Activated naive CD8-positive, alpha-beta T cell treated with anti-CD3 and anti-CD28 coated beads for 36 hours (primary cell): ENCODE measurements at regions not wholly inside any gene's neighbourhood (a gene's known extent, or its start where the extent isn't known, plus 50 kb on each side); places are given as distances from the start of the nearest gene placed in this dataset.

Experiments
- DNase-seq: peaks from one replicate; pipeline ENCODE4 v3.0.0; 2021
- H3K27ac Mint-ChIP-seq: one replicate; pipeline ENCODE4 v1.8.0; 2022; ENCODE audit warnings: mild to moderate bottlenecking, moderate library complexity, mixed read lengths
- H3K27me3 Mint-ChIP-seq: one replicate; pipeline ENCODE4 v1.8.0; 2022; ENCODE audit warnings: mild to moderate bottlenecking, mixed read lengths
- H3K36me3 Mint-ChIP-seq: one replicate; pipeline ENCODE4 v1.8.0; 2021; ENCODE audit warnings: mild to moderate bottlenecking, mixed read lengths
- H3K4me1 Mint-ChIP-seq: one replicate; pipeline ENCODE4 v1.8.0; 2021; ENCODE audit warnings: mixed read lengths
- H3K4me3 Mint-ChIP-seq: one replicate; pipeline ENCODE4 v1.8.0; 2022; ENCODE audit warnings: mild to moderate bottlenecking, moderate library complexity, mixed read lengths
- H3K9me3 Mint-ChIP-seq: one replicate; pipeline ENCODE4 v1.8.0; 2022; ENCODE audit warnings: mixed read lengths

DNA sequence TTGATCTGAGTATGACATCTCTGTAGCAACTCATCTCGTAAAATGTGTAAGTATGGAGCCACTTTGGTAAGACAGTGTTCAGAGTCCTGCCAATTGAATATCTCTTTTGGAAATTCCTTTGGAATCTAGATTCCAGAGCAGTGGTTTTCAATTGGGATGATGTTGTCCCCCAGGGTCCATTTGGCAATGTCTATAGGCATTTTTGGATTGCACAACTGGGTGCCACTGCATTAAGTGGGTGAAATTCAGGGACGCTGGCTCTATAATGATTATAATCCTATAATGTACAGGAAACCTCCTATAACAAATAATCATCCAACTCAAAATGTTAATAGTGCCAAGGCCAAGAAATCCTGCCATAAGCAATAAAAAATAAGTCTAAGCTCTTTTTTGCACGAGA, 404.8 kb upstream of the RAG2 start:
- H3K4me1 Mint-ChIP-seq, result no peaks in the 10 kb centered on the region
- no peak overlapping the region for H3K4me3 Mint-ChIP-seq
- H3K36me3 Mint-ChIP-seq, result no peaks in the 10 kb centered on the region
- DNase-seq, result no peak
- no peak overlapping the region for H3K27ac Mint-ChIP-seq
- no peaks in the 10 kb centered on the region for H3K27me3 Mint-ChIP-seq
- peaks cover 1% of the 10 kb centered on the region for H3K9me3 Mint-ChIP-seq

DNA sequence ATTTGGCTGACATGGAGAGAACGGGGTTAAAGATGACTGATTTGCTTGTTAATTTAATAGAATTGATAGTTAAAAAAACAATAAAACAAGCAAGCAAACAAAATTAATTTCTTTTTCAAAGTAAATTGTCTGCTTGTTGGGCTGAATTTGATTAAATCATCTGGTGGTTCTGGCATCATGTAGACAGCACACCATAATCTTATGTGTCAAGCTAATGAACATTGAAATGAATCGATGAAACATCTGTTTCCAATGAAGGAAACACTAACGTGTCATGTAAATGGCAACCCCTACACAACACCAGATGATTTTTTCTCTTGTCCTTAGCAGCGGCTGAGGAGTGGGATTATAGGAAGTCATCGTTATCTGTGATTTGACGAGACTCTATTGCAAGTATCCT, 399.6 kb upstream of the RAG2 start:
- Mint-ChIP-seq H3K9me3 (no peaks in the 10 kb centered on the region), H3K27ac (no peak overlapping the region), H3K27me3 (no peaks in the 10 kb centered on the region), H3K36me3 (no peaks in the 10 kb centered on the region), H3K4me1 (no peaks in the 10 kb centered on the region), H3K4me3 (no peak overlapping the region)
- DNase-seq, result no peak

DNA sequence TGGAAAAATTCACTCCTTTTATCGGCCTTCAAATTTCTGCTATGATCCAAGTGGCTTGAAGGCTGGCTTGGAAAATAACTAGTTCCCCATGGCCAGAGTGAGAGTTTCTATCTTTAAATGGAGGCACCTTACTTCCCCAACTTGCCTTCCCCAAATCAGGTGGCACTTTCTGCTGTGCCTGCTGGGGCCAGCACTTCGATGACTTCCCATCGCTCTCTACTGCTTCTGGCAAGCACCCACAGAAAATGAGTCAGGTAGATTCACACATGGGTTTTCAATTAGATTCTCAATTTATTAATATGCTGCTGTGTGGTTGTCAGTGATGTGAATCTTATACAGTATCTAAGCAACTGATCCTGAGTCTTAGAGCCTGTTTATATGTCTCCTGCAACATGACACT, 398.8 kb upstream of the RAG2 start:
- no peaks in the 10 kb centered on the region for H3K27me3 Mint-ChIP-seq
- no peak overlapping the region for H3K4me3 Mint-ChIP-seq
- H3K4me1 Mint-ChIP-seq, result no peaks in the 10 kb centered on the region
- H3K36me3 Mint-ChIP-seq, result no peaks in the 10 kb centered on the region
- H3K27ac Mint-ChIP-seq, result no peak overlapping the region
- DNase-seq, result no peak
- H3K9me3 Mint-ChIP-seq, result no peaks in the 10 kb centered on the region

DNA sequence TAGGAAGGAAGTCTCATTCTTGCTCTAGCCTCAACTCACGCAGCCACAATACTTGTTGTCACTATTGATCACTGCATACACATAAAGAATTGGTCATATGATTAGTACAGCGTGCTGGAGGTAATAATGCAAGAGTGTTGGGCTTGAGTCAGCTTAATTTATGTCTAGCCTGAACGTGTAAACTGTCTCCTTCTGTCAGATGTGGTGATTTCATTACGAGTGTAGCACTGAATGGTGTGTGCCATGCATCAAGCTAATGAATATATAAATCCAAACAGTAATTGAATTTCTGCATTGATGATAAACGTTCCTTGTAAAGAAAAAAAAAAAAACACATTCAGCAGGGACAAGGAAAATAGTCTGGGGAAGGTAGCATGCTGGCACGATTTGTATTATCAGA, 396.2 kb upstream of the RAG2 start:
- Mint-ChIP-seq H3K27me3 (no peaks in the 10 kb centered on the region), H3K27ac (no peak overlapping the region), H3K9me3 (no peaks in the 10 kb centered on the region), H3K36me3 (no peaks in the 10 kb centered on the region), H3K4me1 (no peaks in the 10 kb centered on the region), H3K4me3 (no peak overlapping the region)
- DNase-seq, result no peak

DNA sequence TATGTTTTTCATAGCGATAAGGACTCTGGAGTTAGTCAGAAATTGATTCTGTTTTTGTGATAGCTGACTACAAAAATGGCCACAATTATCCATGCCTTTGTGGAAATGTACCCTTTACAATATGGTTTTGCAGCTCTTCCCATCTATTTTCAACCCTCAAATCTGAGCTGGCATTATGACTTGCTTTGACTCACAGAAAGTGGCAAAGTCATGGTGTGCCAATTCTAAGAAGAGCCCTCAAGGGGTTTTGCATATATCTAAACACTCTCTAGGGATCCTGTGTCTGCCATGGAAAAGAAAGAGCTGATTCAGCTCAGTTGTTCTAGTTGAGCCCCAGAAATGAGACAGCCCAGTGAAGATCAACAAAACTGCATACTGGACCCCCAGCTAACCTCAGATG, 390.5 kb upstream of the RAG2 start:
- no peaks in the 10 kb centered on the region for H3K27me3 Mint-ChIP-seq
- H3K9me3 Mint-ChIP-seq, result peaks cover 2% of the 10 kb centered on the region
- no peak overlapping the region for H3K27ac Mint-ChIP-seq
- DNase-seq, result no peak
- H3K4me3 Mint-ChIP-seq, result no peak overlapping the region
- no peaks in the 10 kb centered on the region for H3K36me3 Mint-ChIP-seq
- no peaks in the 10 kb centered on the region for H3K4me1 Mint-ChIP-seq

DNA sequence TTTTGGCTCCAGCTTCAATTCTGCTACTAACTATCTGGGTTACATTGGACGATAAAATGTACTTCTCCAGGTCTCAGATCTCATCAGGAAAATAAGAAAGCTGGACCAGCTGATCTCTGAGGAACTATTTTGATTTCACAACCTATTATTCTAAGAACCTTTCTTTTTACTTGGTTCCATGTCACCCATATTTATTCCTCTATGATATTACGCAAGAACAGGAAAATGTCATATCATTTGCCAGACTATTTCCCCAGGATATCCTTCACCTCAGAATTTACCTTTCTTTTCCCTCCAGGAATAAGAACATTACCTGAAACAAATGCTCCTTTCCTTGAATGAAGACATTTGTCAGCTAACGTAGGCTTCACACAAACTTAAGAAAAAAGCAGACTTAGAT, 387.5 kb upstream of the RAG2 start:
- Mint-ChIP-seq H3K4me3 (no peak overlapping the region), H3K36me3 (no peaks in the 10 kb centered on the region), H3K27me3 (no peaks in the 10 kb centered on the region), H3K27ac (no peak overlapping the region), H3K4me1 (no peaks in the 10 kb centered on the region), H3K9me3 (peaks cover 2% of the 10 kb centered on the region)
- DNase-seq, result no peak

DNA sequence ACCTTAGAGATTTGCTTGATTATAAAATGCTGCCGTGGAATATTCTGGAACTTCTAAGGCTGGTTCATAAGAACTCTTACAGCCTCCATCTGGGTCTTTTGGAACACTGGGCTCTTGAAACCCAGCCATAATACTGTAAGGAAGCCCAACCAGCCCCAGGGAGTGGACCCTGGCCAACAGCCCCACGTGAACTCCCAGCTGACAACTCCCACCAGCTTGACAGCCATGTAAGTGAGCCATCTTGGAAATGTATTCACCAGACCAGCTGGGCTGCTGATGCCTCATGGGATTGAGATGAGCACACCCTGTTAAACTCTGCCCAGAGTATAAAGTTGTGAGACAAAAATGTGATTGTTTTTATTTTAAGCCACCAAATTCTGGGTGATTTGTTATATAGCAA, 378.7 kb upstream of the RAG2 start:
- H3K4me3 Mint-ChIP-seq, result no peak overlapping the region

DNA sequence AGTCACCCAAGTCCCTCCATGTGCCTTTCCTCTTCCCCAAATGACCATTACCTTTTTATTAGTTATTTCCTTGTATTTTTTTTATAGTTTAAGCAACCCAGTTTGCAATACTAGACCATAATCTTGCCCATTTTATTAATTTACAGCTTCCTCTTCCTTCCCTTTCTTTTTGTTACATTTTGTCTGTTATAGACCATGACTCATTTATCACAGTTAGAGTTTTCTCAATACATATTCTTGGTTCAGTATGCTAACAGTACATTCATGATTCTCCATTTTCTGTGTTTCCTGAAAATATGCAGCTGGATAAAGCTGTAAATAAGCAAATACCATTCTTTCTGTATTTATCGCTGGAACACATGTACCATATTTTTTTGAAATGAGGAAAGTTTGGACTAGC, 376.7 kb upstream of the RAG2 start:
- Mint-ChIP-seq H3K27ac (no peak overlapping the region), H3K27me3 (no peaks in the 10 kb centered on the region), H3K36me3 (no peaks in the 10 kb centered on the region), H3K4me1 (no peaks in the 10 kb centered on the region), H3K4me3 (no peak overlapping the region), H3K9me3 (no peaks in the 10 kb centered on the region)
- DNase-seq, result no peak

More for the DNA sequence above, 378.7 kb upstream of the RAG2 start:
- no peaks in the 10 kb centered on the region for H3K4me1 Mint-ChIP-seq
- H3K9me3 Mint-ChIP-seq, result peaks cover 5% of the 10 kb centered on the region
- H3K36me3 Mint-ChIP-seq, result no peaks in the 10 kb centered on the region
- no peak overlapping the region for H3K27ac Mint-ChIP-seq
- H3K27me3 Mint-ChIP-seq, result no peaks in the 10 kb centered on the region
- DNase-seq, result no peak

DNA sequence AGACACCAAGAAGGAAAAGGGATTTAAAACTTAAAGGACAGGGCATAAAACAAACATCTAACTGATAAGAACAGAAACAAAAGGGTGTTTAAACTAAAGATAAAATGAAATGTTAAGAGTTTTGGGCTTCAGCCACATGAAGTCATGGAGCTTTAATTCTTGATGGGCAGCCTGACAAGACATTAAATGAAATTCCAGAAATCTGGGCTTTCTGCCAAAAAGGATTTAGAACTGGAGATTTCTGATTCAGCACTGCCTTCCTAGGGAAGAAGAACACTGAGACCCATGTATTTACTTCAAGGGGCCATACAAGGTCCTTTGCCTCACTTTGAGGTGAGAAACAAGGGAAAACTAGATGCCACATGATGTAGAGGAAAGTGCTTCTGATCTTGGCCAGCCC, 355.9 kb upstream of the RAG2 start:
- Mint-ChIP-seq H3K4me1 (no peaks in the 10 kb centered on the region), H3K27me3 (no peaks in the 10 kb centered on the region), H3K4me3 (no peak overlapping the region), H3K36me3 (no peaks in the 10 kb centered on the region), H3K27ac (no peak overlapping the region), H3K9me3 (peaks cover 4% of the 10 kb centered on the region)
- DNase-seq, result no peak

DNA sequence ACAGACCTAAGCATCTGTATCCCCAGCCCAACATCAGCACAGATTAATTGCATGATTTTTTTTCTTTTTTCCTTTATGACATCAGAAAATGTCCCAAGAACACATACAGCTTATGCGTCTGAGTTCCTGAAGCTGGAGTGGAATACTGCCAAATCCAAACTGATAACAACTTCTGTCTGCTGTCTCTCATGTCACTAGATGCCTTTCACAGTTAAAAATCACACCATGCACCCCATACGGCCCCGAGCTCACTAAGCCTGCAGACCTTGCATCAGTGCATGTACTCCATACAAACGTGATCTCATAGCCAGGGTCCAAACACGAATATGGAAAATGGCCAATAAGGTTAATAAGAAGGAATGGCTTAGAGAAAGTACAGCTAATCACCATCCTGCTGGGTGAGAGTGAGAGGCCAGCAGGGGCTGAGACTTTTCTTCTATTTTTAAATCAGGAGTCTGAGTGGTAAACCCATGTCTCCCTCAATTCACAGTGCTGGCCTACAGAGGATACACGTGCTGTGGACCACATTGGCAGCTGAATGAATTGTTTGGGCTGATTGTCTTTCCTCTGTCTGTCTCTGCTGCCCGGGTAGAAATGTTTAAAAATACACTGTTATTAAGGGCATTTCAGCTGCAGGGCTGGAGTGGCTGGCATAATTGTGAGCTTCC, 350.6 kb upstream of the RAG2 start:
- Mint-ChIP-seq H3K27me3 (no peaks in the 10 kb centered on the region), H3K4me1 (no peaks in the 10 kb centered on the region), H3K9me3 (peaks cover 3% of the 10 kb centered on the region), H3K36me3 (no peaks in the 10 kb centered on the region), H3K27ac (no peak overlapping the region), H3K4me3 (no peak overlapping the region)
- no peak for DNase-seq

DNA sequence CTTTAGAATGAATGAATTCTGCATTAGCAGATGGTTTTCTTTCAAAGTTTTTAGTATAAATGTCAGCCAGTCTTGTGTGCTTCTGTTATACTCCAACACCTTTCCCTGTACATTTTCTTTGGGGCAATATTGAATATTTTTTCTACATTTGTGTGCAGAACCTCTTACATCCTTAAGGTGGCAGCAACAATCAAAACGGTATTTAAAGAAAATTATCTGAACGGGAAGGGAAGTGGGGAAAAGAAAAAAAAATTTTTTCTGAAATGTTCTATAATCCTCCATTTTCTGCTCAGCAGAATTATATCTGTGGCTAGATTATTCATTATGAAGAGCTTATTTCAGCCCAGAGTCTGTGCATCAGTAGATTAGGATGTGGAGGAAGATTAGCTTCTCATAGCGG, 347.3 kb upstream of the RAG2 start:
- no peak for DNase-seq
- H3K9me3 Mint-ChIP-seq, result peaks cover 3% of the 10 kb centered on the region
- H3K4me3 Mint-ChIP-seq, result no peak overlapping the region
- H3K36me3 Mint-ChIP-seq, result no peaks in the 10 kb centered on the region
- no peaks in the 10 kb centered on the region for H3K27me3 Mint-ChIP-seq
- no peak overlapping the region for H3K27ac Mint-ChIP-seq
- H3K4me1 Mint-ChIP-seq, result no peaks in the 10 kb centered on the region

DNA sequence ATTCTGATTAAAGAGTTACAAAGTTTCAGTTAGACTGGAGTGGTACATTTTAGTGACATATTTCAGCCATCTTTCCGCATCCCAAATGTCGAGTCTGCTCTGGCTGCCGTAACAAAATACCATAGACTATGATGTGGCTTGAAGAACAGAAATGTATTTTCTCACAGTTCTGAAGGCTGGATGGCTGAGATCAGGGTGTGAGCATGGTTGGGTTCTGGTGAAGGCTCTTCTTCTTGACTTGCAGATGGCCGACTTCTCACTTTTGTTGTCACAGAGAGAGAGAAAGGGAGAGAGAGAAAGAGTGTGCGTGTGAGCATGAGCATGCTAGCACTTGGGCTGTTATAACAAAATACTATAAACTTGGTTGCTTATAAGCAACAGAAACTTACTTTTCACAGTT, 335.4 kb upstream of the RAG2 start:
- H3K36me3 Mint-ChIP-seq, result no peaks in the 10 kb centered on the region
- DNase-seq, result no peak
- H3K27ac Mint-ChIP-seq, result no peak overlapping the region
- no peak overlapping the region for H3K4me3 Mint-ChIP-seq
- H3K9me3 Mint-ChIP-seq, result peaks cover 3% of the 10 kb centered on the region
- no peaks in the 10 kb centered on the region for H3K27me3 Mint-ChIP-seq
- no peaks in the 10 kb centered on the region for H3K4me1 Mint-ChIP-seq

DNA sequence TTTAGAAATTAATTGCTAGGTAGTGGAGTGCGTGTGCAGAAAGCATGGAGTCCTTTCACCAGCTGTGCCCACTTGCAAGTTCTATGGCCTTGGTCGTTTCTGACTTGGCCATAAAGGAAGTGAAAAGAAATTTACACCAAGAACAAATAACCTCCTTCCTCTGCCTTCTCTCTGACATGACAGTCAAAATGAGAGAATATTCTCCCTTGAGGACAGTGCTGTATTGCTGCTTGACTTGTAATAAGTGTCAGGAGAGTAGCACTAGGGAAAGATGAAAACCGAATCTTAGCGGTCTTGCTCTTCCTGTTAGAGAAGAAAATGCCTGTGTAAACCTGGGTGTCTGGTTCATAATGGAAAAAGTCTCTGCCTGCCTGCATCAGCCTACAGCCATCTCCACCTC, 333.1 kb upstream of the RAG2 start:
- no peak for DNase-seq
- H3K4me3 Mint-ChIP-seq, result no peak overlapping the region
- no peak overlapping the region for H3K27ac Mint-ChIP-seq
- no peaks in the 10 kb centered on the region for H3K4me1 Mint-ChIP-seq
- H3K9me3 Mint-ChIP-seq, result peaks cover 3% of the 10 kb centered on the region
- no peaks in the 10 kb centered on the region for H3K36me3 Mint-ChIP-seq
- H3K27me3 Mint-ChIP-seq, result no peaks in the 10 kb centered on the region

DNA sequence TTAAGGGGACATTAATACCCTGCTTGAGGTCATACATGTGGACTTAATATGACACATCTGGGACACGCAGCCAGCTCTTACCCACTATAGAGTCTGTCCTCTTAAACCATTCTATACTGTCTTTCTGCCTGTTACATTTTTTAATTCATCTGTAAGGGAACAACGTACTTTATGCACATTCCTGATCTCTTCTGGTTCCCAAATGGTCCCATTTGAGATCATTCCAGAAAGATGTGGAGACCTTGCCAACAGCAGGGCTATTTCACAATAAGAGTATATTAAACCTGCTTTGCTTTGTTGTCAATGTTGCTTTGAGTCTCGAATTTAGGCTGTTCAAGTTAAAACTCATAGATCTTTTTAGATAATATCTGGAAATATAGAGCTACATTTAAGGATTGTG, 332.2 kb upstream of the RAG2 start:
- Mint-ChIP-seq H3K27ac (no peak overlapping the region), H3K4me3 (no peak overlapping the region), H3K4me1 (no peaks in the 10 kb centered on the region), H3K36me3 (no peaks in the 10 kb centered on the region), H3K9me3 (peaks cover 3% of the 10 kb centered on the region), H3K27me3 (no peaks in the 10 kb centered on the region)
- no peak for DNase-seq

DNA sequence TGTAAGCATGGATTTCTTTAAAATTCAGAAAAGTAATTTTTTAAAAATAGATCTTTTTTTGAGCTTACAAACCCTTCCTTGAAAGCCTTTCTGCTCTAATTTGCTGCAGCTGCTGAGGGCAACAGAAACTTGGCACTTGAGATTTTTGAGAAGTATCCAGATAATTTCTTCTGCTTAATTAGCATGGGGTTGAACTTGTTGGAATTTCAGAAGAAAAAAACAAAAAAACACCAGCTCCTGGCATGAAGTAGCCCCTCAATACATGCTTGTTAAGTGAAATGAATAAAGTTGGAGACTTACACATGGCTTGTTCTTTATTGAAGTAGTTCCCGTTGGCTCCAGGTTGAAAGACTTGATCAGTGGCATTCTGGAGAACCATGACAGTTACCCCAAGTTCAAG, 331.4 kb upstream of the RAG2 start:
- no peaks in the 10 kb centered on the region for H3K36me3 Mint-ChIP-seq
- no peak overlapping the region for H3K27ac Mint-ChIP-seq
- DNase-seq, result no peak
- peaks cover 3% of the 10 kb centered on the region for H3K9me3 Mint-ChIP-seq
- no peaks in the 10 kb centered on the region for H3K27me3 Mint-ChIP-seq
- no peak overlapping the region for H3K4me3 Mint-ChIP-seq
- H3K4me1 Mint-ChIP-seq, result no peaks in the 10 kb centered on the region

DNA sequence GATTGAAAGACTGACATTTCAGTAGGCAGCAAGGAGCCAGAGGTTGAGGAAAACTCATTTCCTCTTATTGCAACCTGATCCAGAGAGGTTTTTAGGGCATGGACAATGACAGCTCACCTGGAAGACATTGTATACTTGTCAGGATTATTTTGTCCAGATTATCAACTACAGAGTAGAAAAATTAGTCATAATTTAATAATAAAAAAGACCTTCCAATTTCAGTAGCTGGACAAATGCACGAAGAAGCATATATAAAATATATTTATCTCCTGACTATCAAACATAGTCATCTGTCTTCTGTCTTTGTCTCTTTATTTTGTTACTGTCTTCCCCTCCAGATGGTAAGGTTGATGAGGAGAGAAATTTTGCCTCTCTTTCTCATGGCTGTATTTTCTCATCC, 330.6 kb upstream of the RAG2 start:
- Mint-ChIP-seq H3K9me3 (peaks cover 3% of the 10 kb centered on the region), H3K27me3 (no peaks in the 10 kb centered on the region)

DNA sequence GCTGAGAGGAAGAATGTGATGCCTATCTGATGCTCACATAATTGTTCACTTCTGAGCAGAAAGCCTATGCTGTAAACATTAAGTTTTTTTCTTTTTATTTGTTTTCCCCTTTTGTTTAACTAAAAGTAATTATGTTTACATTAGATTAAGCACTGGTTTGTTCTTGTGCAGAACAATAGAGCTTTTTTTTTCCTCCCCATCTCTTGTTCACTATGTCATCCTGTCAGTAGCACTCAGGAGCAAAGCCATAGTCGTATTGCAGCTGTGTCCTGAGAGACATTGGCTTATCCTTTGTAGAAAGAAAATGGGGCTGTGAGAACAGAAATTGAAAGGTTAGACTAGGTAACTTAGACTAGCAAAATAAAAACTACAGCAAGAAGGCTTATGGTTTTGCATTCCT, 301.8 kb upstream of the RAG2 start:
- DNase-seq, result no peak
- no peaks in the 10 kb centered on the region for H3K36me3 Mint-ChIP-seq
- no peaks in the 10 kb centered on the region for H3K27me3 Mint-ChIP-seq
- H3K27ac Mint-ChIP-seq, result no peak overlapping the region
- no peaks in the 10 kb centered on the region for H3K4me1 Mint-ChIP-seq
- H3K4me3 Mint-ChIP-seq, result no peak overlapping the region
- peaks cover under 1% of the 10 kb centered on the region for H3K9me3 Mint-ChIP-seq

More for the DNA sequence above, 330.6 kb upstream of the RAG2 start:
- Mint-ChIP-seq H3K4me1 (no peaks in the 10 kb centered on the region), H3K36me3 (no peaks in the 10 kb centered on the region), H3K27ac (no peak overlapping the region), H3K4me3 (no peak overlapping the region)
- no peak for DNase-seq
